ENCODE measurements at regions not wholly inside any gene's neighbourhood (a gene's known extent, or its start where the extent isn't known, plus 50 kb on each side); places are given as distances from the start of the nearest gene placed in this dataset.

DNA sequence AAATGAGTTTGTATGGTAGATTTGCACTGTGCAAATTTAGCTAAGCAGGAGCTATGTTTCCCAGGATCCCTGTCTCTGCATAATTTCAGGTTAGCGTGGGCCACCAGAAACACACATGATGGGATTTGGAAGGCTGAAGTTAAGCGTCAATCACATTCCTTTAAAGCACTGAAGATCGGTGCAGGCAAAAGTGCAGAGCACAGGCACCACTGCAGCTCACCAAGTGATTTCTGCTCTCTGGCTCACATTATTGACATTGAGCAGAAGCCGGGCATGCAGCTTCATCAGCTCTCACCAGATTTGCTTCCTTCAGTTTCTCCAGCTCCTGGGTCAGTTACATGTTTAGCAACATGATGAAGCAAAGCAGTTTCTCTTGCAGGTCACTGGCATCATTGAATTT lies 256.4 kb upstream of the TGFBR2 start:
- BruUV-seq (replicated peaks), result no TSS peak
- 0 out of 2 replicates have a peak overlapping the region, but pooled peaks have one; percentile 36 for H4K91ac ChIP-seq (ENCODE audit: insufficient read depth, low read depth, low read length)
- no CpG with 5 or more reads among the region's 4 CpGs for WGBS, 2 experiments (ENCODE audit: extremely low coverage in 2 of 2, insufficient read length in 1 of 2)
- peak overlapping the region; percentile 18 to 26; a peak in 2 of 4 replicates for H4K8ac ChIP-seq (ENCODE audit: low read depth in 2 of 2, low read length in 2 of 2)
- peak overlapping the region; percentile 3; the same call in 1 of the 2 replicates for H2AK5ac ChIP-seq (ENCODE audit: low read depth, low read length)
- peaks cover 14% of the 10 kb centered on the region for H3K4me1 ChIP-seq (ENCODE audit: control insufficient read depth, insufficient read depth, low read length)
- no peak for ATAC-seq (ENCODE audit: low read depth)
- no peak overlapping the region for H3K4me2 ChIP-seq (ENCODE audit: low read depth, low read length)
- H2AFZ ChIP-seq (replicated peaks; ENCODE audit: low read length, poor library complexity), result peak overlapping the region; percentile 52
- peaks cover 7% of the 10 kb centered on the region; the same call in 1 of the 2 replicates for H3K9me1 ChIP-seq (ENCODE audit: insufficient read depth, low read length)
- no peaks in the 10 kb centered on the region for H3K27me3 ChIP-seq (ENCODE audit: control insufficient read depth, insufficient read depth, low read length)
- H3K36me3 ChIP-seq (ENCODE audit: control insufficient read depth, insufficient read depth, low read length), result no peaks in the 10 kb centered on the region
- peak overlapping the region; percentile 54 for H2BK20ac ChIP-seq (ENCODE audit: low read depth, low read length)
- peak overlapping the region; percentile 30; the same call in 2 of the 3 replicates for H2BK15ac ChIP-seq (ENCODE audit: low read depth, low read length)
- no peaks in the 10 kb centered on the region for H3K9me3 ChIP-seq (ENCODE audit: control insufficient read depth, insufficient read depth, low read length)
- ChIA-PET CTCF (no interaction called here), POLR2A (ENCODE audit: unreplicated experiment) (no interaction called here)
- H3K4me3 ChIP-seq (ENCODE audit: insufficient read depth, low read depth, low read length), result no peak overlapping the region
- H2BK5ac ChIP-seq (ENCODE audit: low read depth, low read length, poor library complexity, severe bottlenecking), result peak overlapping the region; percentile 34
- H2BK120ac ChIP-seq (ENCODE audit: low read depth, low read length), result peak overlapping the region; percentile 41
- DNase-seq, result no peak
- no peak overlapping the region for H3K9ac ChIP-seq (ENCODE audit: low read depth, low read length)
- H3K14ac ChIP-seq (replicated peaks; ENCODE audit: low read depth, low read length), result peak overlapping the region; percentile 74
- peak overlapping the region; percentile 53 for H3K23ac ChIP-seq (ENCODE audit: low read depth, low read length)
- H2AK9ac ChIP-seq (replicated peaks; ENCODE audit: low read depth, low read length, poor library complexity), result no peak overlapping the region
- H3K79me1 ChIP-seq (ENCODE audit: low read depth in 1 of 2, low read length in 2 of 2), result no peaks in the 10 kb centered on the region
- no peak overlapping the region for H3K27ac ChIP-seq (ENCODE audit: insufficient read depth, low read length)
- H4K20me1 ChIP-seq (ENCODE audit: insufficient read depth, low read length), result no peaks in the 10 kb centered on the region
- intact Hi-C loops (cut with micrococcal nuclease), result no loop called here
- TF ChIP-seq FOS (IDR thresholded peaks at IDR 0.05; ENCODE audit: low read depth, low read length), result no peak
- TF ChIP-seq BHLHE40 (IDR thresholded peaks at IDR 0.05; ENCODE audit: low read depth, low read length), result no peak
- TF ChIP-seq, protein P1, sequence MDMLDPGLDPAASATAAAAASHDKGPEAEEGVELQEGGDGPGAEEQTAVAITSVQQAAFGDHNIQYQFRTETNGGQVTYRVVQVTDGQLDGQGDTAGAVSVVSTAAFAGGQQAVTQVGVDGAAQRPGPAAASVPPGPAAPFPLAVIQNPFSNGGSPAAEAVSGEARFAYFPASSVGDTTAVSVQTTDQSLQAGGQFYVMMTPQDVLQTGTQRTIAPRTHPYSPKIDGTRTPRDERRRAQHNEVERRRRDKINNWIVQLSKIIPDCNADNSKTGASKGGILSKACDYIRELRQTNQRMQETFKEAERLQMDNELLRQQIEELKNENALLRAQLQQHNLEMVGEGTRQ (IDR thresholded peaks at IDR 0.05; ENCODE audit: low read depth, low read length), result no peak
- no peak for TF ChIP-seq RAD21 (IDR thresholded peaks at IDR 0.05; ENCODE audit: low read length)
- dilution Hi-C loops (cut with HindIII; ENCODE audit: low sequenced_read_pairs, unreplicated experiment), result no loop called here
- H3K56ac ChIP-seq (ENCODE audit: extremely low read depth, insufficient read depth, low read length), result no peak overlapping the region
- in situ Hi-C loops (cut with MboI; ENCODE audit: low sequenced_read_pairs), result no loop called here
- peak overlapping the region; percentile 36; the same call in 1 of the 2 replicates for H3K18ac ChIP-seq (ENCODE audit: low read depth, low read length)
- H3K4ac ChIP-seq (ENCODE audit: low read depth, low read length), result peak overlapping the region; percentile 19
- peak overlapping the region; percentile 30; the same call in 1 of the 2 replicates for H4K5ac ChIP-seq (ENCODE audit: low read depth, low read length)

Data from IMR-90 (cell line).